Lung (tissue), 11 donors: ENCODE measurements at regions not wholly inside any gene's neighbourhood (a gene's known extent, or its start where the extent isn't known, plus 50 kb on each side); places are given as distances from the start of the nearest gene placed in this dataset.
A peak's percentile ranks its signal among the peaks of the same experiment; 100 is the strongest.

Experiments
- ATAC-seq: fragments of 200-7000 bp; cut with Tn5 transposase; one replicate; pipeline ENCODE4 v1.9.1; 2020; ENCODE audit warnings: moderate number of reproducible peaks; ENCODE audit not compliant: insufficient read depth, low FRiP score
- DNase-seq, 3 donors: peaks; one replicate each; pipeline ENCODE4 v3.0.0-alpha.2; 2013 to 2017
- H3K27ac ChIP-seq, 2 donors: one replicate each; pipeline ENCODE4 v1.5.1; 2013; ENCODE audit warnings: mild to moderate bottlenecking in 2 of 2, moderate library complexity in 2 of 2, control low read depth in 1 of 2, inconsistent platforms in 1 of 2, low read depth in 1 of 2, low read length in 1 of 2
- H3K27me3 ChIP-seq, 3 donors: one replicate each; pipeline ENCODE4 v1.5.1; 2013; ENCODE audit warnings: low read length in 2 of 3; ENCODE audit not compliant: control insufficient read depth in 3 of 3, insufficient read depth in 3 of 3
- H3K36me3 ChIP-seq, 4 donors: one replicate each; pipeline ENCODE4 v1.5.1; 2013; ENCODE audit warnings: low read length in 4 of 4, mild to moderate bottlenecking in 1 of 4, moderate library complexity in 1 of 4; ENCODE audit not compliant: control insufficient read depth in 4 of 4, insufficient read depth in 4 of 4
- H3K4me1 ChIP-seq, 5 donors: one replicate each; pipeline ENCODE4 v1.5.1; 2013; ENCODE audit warnings: low read length in 5 of 5, mild to moderate bottlenecking in 2 of 5, moderate library complexity in 1 of 5; ENCODE audit not compliant: control insufficient read depth in 5 of 5, insufficient read depth in 5 of 5
- H3K4me3 ChIP-seq: one replicate; pipeline ENCODE4 v1.5.1; 2013; ENCODE audit warnings: mild to moderate bottlenecking, control low read depth, moderate library complexity
- H3K9ac ChIP-seq, 2 donors: one replicate each; pipeline ENCODE4 v1.5.1; 2013; ENCODE audit warnings: low read length in 2 of 2, control low read depth in 1 of 2; ENCODE audit not compliant: insufficient read depth in 1 of 2
- H3K9me3 ChIP-seq, 4 donors: one replicate each; pipeline ENCODE4 v1.5.1; 2013; ENCODE audit warnings: low read length in 3 of 4, mild to moderate bottlenecking in 1 of 4, moderate library complexity in 1 of 4; ENCODE audit not compliant: control insufficient read depth in 4 of 4, insufficient read depth in 3 of 4
- CTCF ChIP-seq: IDR thresholded peaks from 2 replicates; pipeline ENCODE4 v1.5.1; 2012; ENCODE audit warnings: mild to moderate bottlenecking; ENCODE audit errors: control extremely low read depth, extremely low read depth
- WGBS, 2 donors: extraction: QIAGEN DNeasy Blood & Tissue Kit; methylation state at CpG; one replicate each; pipeline ENCODE4 v1.1.7; 2013; 5-methylcytosine and 5-hydroxymethylcytosine counted together
- donor health status: control.
- donor health status: control.
- donor health status: Bipolar disorder and iron deficiency.
- donor health status: healthy.
- donor health status: DM: yes; HTN: yes; CAD: no.

GRCh38 chr4:144208074-144208473 is 67.6 kb upstream of the GYPA start:
- no peak overlapping the region for H3K27ac ChIP-seq
- peaks cover 0 to 12% (median 0%) of the 10 kb centered on the region in 5 donors for H3K4me1 ChIP-seq
- no peak for TF ChIP-seq CTCF
- no peaks in the 10 kb centered on the region for H3K36me3 ChIP-seq
- no peak for ATAC-seq
- H3K4me3 ChIP-seq, result no peak overlapping the region
- DNase-seq, result no peak
- H3K27me3 ChIP-seq, result no peaks in the 10 kb centered on the region
- H3K9ac ChIP-seq, result no peak overlapping the region
- WGBS, 2 donors, result 59 to 66% methylated on average over 2 of the region's 2 CpGs
- H3K9me3 ChIP-seq, result no peaks in the 10 kb centered on the region

GRCh38 chr4:144209491-144209890 is 69.0 kb upstream of the GYPA start:
- no peak for DNase-seq
- Histone ChIP-seq H3K27ac (no peak overlapping the region), H3K9me3 (no peaks in the 10 kb centered on the region), H3K27me3 (no peaks in the 10 kb centered on the region), H3K4me3 (no peak overlapping the region), H3K36me3 (no peaks in the 10 kb centered on the region), H3K9ac (no peak overlapping the region), H3K4me1 (peaks cover 0 to 12% (median 0%) of the 10 kb centered on the region in 5 donors)
- TF ChIP-seq CTCF, result no peak
- 76 to 80% methylated on average over 4 of the region's 4 CpGs for WGBS, 2 donors
- ATAC-seq, result no peak

- 85 to 86% methylated on average over 4 of the region's 4 CpGs for WGBS, 2 donors
- Histone ChIP-seq H3K27ac (no peak overlapping the region), H3K9me3 (no peaks in the 10 kb centered on the region), H3K9ac (no peak overlapping the region), H3K4me3 (no peak overlapping the region), H3K4me1 (no peaks in the 10 kb centered on the region), H3K36me3 (no peaks in the 10 kb centered on the region), H3K27me3 (no peaks in the 10 kb centered on the region)
- DNase-seq, result peak in 1 of 3 donors; percentile 17
- no peak for ATAC-seq
- no peak for TF ChIP-seq CTCF
Measured at GRCh38 chr4:144213371-144213770, 72.9 kb upstream of the GYPA start.

GRCh38 chr4:144223149-144223548 is 82.6 kb upstream of the GYPA start:
- Histone ChIP-seq H3K4me1 (no peaks in the 10 kb centered on the region), H3K27ac (no peak overlapping the region), H3K36me3 (no peaks in the 10 kb centered on the region), H3K4me3 (no peak overlapping the region), H3K27me3 (no peaks in the 10 kb centered on the region), H3K9ac (no peak overlapping the region), H3K9me3 (peaks cover 0 to 2% (median 0%) of the 10 kb centered on the region in 4 donors)
- WGBS, 2 donors, result 91 to 97% methylated on average over 1 of the region's 1 CpG
- no peak for DNase-seq
- ATAC-seq, result no peak
- no peak for TF ChIP-seq CTCF
